ENCODE measurements at regions not wholly inside any gene's neighbourhood (a gene's known extent, or its start where the extent isn't known, plus 50 kb on each side); places are given as distances from the start of the nearest gene placed in this dataset.

DNA sequence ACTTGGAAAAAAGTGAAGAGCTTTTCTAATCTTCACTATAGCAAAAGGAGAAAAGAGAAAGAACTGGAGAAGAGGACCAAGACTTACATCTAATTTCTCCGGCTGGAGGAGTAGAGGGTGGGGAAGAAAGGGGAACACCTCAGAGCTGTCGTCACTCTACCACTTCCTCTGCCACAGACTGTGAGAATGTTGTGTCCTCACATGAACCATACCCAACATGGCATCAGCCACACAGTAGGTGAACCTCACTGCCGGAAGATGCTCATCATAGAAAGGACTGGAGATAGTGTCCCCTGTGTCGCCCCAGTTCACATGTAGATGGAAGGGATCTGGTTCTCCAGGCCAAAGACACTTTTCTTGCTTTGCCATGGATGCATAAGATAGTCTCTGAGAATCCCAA is 604.4 kb upstream of the NOX3 start:
- Histone ChIP-seq H3K27ac (replicated peaks) (no peak overlapping the region), H3K4me3 (replicated peaks; ENCODE audit: insufficient read depth, low read length) (no peak overlapping the region), H3K27me3 (ENCODE audit: insufficient read depth, poor library complexity, severe bottlenecking) (no peaks in the 10 kb centered on the region)
- DNase-seq (ENCODE audit: low read depth in 1 of 2, low spot score in 1 of 2): peak in 1 of 2 experiments; percentile 42
- TF ChIP-seq SPI1 (IDR thresholded peaks at IDR 0.05; ENCODE audit: borderline replicate concordance, low read depth) (peak; percentile 88), POLR2AphosphoS5 (IDR thresholded peaks at IDR 0.05; ENCODE audit: low read depth) (no peak), GABPA (IDR thresholded peaks at IDR 0.05; ENCODE audit: low read depth) (no peak)
- TF ChIP-seq, protein P1, sequence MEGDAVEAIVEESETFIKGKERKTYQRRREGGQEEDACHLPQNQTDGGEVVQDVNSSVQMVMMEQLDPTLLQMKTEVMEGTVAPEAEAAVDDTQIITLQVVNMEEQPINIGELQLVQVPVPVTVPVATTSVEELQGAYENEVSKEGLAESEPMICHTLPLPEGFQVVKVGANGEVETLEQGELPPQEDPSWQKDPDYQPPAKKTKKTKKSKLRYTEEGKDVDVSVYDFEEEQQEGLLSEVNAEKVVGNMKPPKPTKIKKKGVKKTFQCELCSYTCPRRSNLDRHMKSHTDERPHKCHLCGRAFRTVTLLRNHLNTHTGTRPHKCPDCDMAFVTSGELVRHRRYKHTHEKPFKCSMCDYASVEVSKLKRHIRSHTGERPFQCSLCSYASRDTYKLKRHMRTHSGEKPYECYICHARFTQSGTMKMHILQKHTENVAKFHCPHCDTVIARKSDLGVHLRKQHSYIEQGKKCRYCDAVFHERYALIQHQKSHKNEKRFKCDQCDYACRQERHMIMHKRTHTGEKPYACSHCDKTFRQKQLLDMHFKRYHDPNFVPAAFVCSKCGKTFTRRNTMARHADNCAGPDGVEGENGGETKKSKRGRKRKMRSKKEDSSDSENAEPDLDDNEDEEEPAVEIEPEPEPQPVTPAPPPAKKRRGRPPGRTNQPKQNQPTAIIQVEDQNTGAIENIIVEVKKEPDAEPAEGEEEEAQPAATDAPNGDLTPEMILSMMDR (IDR thresholded peaks at IDR 0.05; ENCODE audit: insufficient read depth, low read length): no peak

DNA sequence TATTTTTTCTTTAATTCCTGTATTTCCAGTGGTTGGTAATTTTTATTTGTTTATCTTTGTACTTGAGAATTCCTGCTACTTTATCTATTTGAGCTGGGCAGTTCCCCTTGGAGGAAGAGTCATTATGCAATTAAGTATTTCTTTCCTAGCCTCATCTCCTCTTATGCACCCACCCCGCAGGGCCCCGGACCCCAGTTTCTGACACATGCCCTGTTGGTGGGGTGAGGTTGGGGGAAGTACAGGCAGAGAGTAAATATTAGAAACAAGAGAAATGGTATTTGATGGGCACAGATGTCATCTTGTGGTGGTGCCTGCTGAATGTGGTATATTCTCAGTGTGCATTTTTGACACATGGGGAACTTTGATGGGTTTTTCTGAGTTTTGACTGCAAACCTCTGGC is 602.7 kb upstream of the NOX3 start:
- no peak for TF ChIP-seq GABPA (IDR thresholded peaks at IDR 0.05; ENCODE audit: low read depth)
- TF ChIP-seq, protein P2, sequence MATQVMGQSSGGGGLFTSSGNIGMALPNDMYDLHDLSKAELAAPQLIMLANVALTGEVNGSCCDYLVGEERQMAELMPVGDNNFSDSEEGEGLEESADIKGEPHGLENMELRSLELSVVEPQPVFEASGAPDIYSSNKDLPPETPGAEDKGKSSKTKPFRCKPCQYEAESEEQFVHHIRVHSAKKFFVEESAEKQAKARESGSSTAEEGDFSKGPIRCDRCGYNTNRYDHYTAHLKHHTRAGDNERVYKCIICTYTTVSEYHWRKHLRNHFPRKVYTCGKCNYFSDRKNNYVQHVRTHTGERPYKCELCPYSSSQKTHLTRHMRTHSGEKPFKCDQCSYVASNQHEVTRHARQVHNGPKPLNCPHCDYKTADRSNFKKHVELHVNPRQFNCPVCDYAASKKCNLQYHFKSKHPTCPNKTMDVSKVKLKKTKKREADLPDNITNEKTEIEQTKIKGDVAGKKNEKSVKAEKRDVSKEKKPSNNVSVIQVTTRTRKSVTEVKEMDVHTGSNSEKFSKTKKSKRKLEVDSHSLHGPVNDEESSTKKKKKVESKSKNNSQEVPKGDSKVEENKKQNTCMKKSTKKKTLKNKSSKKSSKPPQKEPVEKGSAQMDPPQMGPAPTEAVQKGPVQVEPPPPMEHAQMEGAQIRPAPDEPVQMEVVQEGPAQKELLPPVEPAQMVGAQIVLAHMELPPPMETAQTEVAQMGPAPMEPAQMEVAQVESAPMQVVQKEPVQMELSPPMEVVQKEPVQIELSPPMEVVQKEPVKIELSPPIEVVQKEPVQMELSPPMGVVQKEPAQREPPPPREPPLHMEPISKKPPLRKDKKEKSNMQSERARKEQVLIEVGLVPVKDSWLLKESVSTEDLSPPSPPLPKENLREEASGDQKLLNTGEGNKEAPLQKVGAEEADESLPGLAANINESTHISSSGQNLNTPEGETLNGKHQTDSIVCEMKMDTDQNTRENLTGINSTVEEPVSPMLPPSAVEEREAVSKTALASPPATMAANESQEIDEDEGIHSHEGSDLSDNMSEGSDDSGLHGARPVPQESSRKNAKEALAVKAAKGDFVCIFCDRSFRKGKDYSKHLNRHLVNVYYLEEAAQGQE (IDR thresholded peaks at IDR 0.05; ENCODE audit: insufficient replicate concordance, low read depth): no peak
- Histone ChIP-seq H3K4me3 (replicated peaks; ENCODE audit: insufficient read depth, low read length) (no peak overlapping the region), H3K27me3 (ENCODE audit: insufficient read depth, poor library complexity, severe bottlenecking) (no peaks in the 10 kb centered on the region), H3K27ac (replicated peaks) (no peak overlapping the region)
- no peak for DNase-seq (ENCODE audit: low read depth in 1 of 2, low spot score in 1 of 2)

DNA sequence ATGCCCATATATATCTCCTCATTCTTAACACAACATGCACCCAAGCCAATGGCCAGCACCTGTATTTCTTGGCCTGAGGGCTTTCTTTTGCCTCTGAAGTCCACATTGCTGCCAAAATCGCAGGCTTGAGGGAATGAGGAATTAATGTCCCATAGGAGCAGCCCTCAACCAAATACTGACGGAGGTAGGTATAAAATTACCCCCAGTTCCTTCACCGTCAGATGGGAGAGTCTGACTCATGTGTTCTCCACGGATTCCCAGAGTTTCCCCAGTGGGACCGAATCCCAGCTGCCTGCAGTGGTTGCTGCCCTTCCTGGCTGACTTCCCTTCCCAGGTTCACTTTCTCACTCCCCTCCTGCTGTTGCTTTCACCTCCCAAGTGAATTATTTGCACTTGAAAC is 602.2 kb upstream of the NOX3 start:
- H3K4me3 ChIP-seq (replicated peaks; ENCODE audit: insufficient read depth, low read length): no peak overlapping the region
- no peak for DNase-seq (ENCODE audit: low read depth in 1 of 2, low spot score in 1 of 2)
- TF ChIP-seq, protein P1 (IDR thresholded peaks at IDR 0.05; ENCODE audit: insufficient read depth, low read length): no peak
- no peak for TF ChIP-seq SPI1 (IDR thresholded peaks at IDR 0.05; ENCODE audit: borderline replicate concordance, low read depth)
- TF ChIP-seq POLR2AphosphoS5 (IDR thresholded peaks at IDR 0.05; ENCODE audit: low read depth): no peak
- TF ChIP-seq, protein P2 (IDR thresholded peaks at IDR 0.05; ENCODE audit: insufficient replicate concordance, low read depth): no peak
- H3K27me3 ChIP-seq (ENCODE audit: insufficient read depth, poor library complexity, severe bottlenecking): no peaks in the 10 kb centered on the region
- no peak overlapping the region for H3K27ac ChIP-seq (replicated peaks)

DNA sequence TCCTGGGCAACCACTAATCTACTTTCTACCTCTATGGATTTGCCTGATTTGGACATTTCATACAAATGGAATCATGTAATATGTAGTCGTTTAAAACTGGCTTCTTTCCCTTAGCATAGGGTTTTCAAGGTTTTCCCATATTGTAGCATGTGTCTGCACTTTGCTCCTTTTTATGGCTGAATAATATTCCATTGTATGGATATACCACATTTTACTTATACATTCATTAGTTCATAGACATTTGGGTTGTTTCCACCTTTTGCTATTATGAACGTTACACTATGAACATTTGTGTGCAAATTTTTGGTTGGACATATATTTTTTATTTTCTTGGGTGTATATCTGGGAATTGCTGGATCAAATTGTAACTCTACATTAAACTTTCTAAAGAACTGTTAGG is 600.4 kb upstream of the NOX3 start:
- no peaks in the 10 kb centered on the region for H3K27me3 ChIP-seq (ENCODE audit: insufficient read depth, poor library complexity, severe bottlenecking)
- TF ChIP-seq GABPA (IDR thresholded peaks at IDR 0.05; ENCODE audit: low read depth) (no peak), POLR2AphosphoS5 (IDR thresholded peaks at IDR 0.05; ENCODE audit: low read depth) (no peak), SPI1 (IDR thresholded peaks at IDR 0.05; ENCODE audit: borderline replicate concordance, low read depth) (no peak)
- TF ChIP-seq, protein P2 (IDR thresholded peaks at IDR 0.05; ENCODE audit: insufficient replicate concordance, low read depth): no peak
- TF ChIP-seq, protein P1 (IDR thresholded peaks at IDR 0.05; ENCODE audit: insufficient read depth, low read length): no peak
- no peak overlapping the region for H3K4me3 ChIP-seq (replicated peaks; ENCODE audit: insufficient read depth, low read length)
- no peak for DNase-seq (ENCODE audit: low read depth in 1 of 2, low spot score in 1 of 2)
- H3K27ac ChIP-seq (replicated peaks): no peak overlapping the region
